ENCODE measurements at regions not wholly inside any gene's neighbourhood (a gene's known extent, or its start where the extent isn't known, plus 50 kb on each side); places are given as distances from the start of the nearest gene placed in this dataset.

DNA sequence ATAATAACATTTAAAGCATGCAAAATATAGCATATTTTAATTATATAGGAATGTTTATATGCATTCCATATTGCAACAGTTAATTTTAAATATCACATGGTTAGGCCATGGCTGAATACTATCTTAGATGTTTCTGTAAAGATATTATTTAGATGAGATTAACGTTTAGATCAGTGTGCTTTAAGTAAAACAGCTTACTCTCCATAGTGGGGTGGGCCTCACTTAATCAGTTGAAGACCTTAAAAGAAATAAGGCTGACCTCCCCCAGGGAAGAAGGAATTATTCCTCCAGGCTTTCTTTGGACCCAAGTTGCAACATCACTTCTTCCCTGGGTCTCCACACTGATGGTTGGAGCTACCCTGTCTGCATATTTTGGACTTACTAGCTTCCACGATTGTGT is 1246.5 kb downstream of the TYW1 start (continued):
- TF ChIP-seq CBX5 (IDR thresholded peaks at IDR 0.05; ENCODE audit: low read depth, low read length) (no peak), SIN3A (conservative IDR thresholded peaks at IDR 0.05 in 1 of 2, IDR thresholded peaks at IDR 0.05 in 1 of 2; ENCODE audit: low read depth in 1 of 2, low read length in 2 of 2) (no peak), TAF7 (optimal IDR thresholded peaks at IDR 0.05; ENCODE audit: borderline replicate concordance, low read depth, low read length) (no peak), MAX (IDR thresholded peaks at IDR 0.05) (no peak), CHD2 (IDR thresholded peaks at IDR 0.05; ENCODE audit: low read length) (no peak)
- TF ChIP-seq, protein P1, sequence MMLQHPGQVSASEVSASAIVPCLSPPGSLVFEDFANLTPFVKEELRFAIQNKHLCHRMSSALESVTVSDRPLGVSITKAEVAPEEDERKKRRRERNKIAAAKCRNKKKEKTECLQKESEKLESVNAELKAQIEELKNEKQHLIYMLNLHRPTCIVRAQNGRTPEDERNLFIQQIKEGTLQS (IDR thresholded peaks at IDR 0.05; ENCODE audit: insufficient read depth, low read depth, low read length): no peak

Data from H1 (cell line).